Fibroblast of lung (primary cell): ENCODE measurements at regions not wholly inside any gene's neighbourhood (a gene's known extent, or its start where the extent isn't known, plus 50 kb on each side); places are given as distances from the start of the nearest gene placed in this dataset.

Source experiments
- EZH2 ChIP-seq: IDR thresholded peaks from 2 replicates; pipeline ENCODE4 v1.5.1; 2012; ENCODE audit warnings: low read length, control low read depth, mild to moderate bottlenecking; ENCODE audit errors: missing control alignments
- TF ChIP-seq, protein P1 (sequence below), 2 donors: IDR thresholded peaks in 1 of 2; conservative IDR thresholded peaks in 1 of 2; 1 replicate in 1 of 2; 2 replicates in 1 of 2; pipeline ENCODE4 v1.5.1; 2011 to 2012; ENCODE audit warnings: low read length in 2 of 2, control low read depth in 1 of 2, inconsistent platforms in 1 of 2, low read depth in 1 of 2, mild to moderate bottlenecking in 1 of 2

DNA sequence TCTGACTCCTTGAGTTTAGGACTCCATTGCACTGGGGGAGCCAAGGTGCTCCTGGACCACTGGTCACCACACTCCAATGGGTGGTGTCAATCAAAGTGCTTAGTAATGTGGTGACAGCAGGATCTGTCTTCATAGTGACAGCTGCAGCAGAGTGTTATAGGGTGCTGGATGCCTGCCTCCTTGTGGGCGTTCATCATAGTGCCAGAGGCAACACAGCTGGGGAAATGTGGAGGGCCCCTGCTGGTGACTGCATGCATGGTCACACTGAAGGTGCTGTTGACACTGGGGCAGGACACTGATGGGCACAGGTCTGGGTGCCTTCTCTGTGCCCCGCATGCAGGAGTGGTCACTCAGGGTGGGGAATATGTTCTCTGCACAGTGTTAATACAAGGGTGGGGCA, 177.5 kb upstream of the CDH8 start:
- TF ChIP-seq, protein P1, sequence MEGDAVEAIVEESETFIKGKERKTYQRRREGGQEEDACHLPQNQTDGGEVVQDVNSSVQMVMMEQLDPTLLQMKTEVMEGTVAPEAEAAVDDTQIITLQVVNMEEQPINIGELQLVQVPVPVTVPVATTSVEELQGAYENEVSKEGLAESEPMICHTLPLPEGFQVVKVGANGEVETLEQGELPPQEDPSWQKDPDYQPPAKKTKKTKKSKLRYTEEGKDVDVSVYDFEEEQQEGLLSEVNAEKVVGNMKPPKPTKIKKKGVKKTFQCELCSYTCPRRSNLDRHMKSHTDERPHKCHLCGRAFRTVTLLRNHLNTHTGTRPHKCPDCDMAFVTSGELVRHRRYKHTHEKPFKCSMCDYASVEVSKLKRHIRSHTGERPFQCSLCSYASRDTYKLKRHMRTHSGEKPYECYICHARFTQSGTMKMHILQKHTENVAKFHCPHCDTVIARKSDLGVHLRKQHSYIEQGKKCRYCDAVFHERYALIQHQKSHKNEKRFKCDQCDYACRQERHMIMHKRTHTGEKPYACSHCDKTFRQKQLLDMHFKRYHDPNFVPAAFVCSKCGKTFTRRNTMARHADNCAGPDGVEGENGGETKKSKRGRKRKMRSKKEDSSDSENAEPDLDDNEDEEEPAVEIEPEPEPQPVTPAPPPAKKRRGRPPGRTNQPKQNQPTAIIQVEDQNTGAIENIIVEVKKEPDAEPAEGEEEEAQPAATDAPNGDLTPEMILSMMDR (conservative IDR thresholded peaks at IDR 0.05 in 1 of 2, IDR thresholded peaks at IDR 0.05 in 1 of 2; ENCODE audit: low read depth in 1 of 2, low read length in 2 of 2): no peak
- TF ChIP-seq EZH2: no peak
